GM12878 (cell line): ENCODE measurements at regions not wholly inside any gene's neighbourhood (a gene's known extent, or its start where the extent isn't known, plus 50 kb on each side); places are given as distances from the start of the nearest gene placed in this dataset.

Source experiments
- ATAC-seq: fragments of 200-7000 bp; cut with Tn5 transposase; 3 replicates; pipeline ENCODE4 v1.9.1; 2020; ENCODE audit warnings: mild to moderate bottlenecking, moderate library complexity
- BruUV-seq: library from RNA; stranded (reverse); fragments of 400-500 nt; replicated peaks from 2 replicates; lab custom pipeline; 2021; lab: Mats Ljungman, UMichigan
- CTCF ChIA-PET: fragments of 300-600 bp; sonication (Branson Sonifier 250); formaldehyde crosslinking; extraction: SDS; loops from one replicate; lab custom pipeline; 2021; ENCODE audit warnings: inconsistent platforms; lab: Yijun Ruan, JAX
- POLR2A ChIA-PET: fragments of 350-600 bp; formaldehyde crosslinking; extraction: SDS; loops from one replicate; lab custom pipeline; 2021; ENCODE audit warnings: inconsistent platforms; lab: Charles Lee
- RAD21 ChIA-PET: fragments of 300-600 bp; sonication (Branson Sonifier 250); formaldehyde crosslinking; loops from one replicate; lab custom pipeline; 2023; ENCODE audit warnings: antibody characterized with exemption; ENCODE audit not compliant: unreplicated experiment; lab: Charles Lee
- SMC1A ChIA-PET: fragments of 300-600 bp; sonication (Branson Sonifier 250); formaldehyde crosslinking; loops from one replicate; lab custom pipeline; 2023; ENCODE audit not compliant: unreplicated experiment, uncharacterized antibody; lab: Charles Lee
- DNase-seq: peaks from one replicate; pipeline ENCODE4 v3.0.0-alpha.2; 2011; ENCODE audit warnings: low read depth, low spot score
- FAIRE-seq: peaks from 3 replicates; lab custom pipeline; 2011; peaks lifted over from hg19 to GRCh38; lab: Jason Lieb, UNC
- H2AFZ ChIP-seq: 2 replicates; pipeline ENCODE4 v1.6.0; 2011; ENCODE audit warnings: low read depth, low read length, control low read depth; ENCODE audit not compliant: control insufficient read depth
- H3K27ac ChIP-seq: 2 replicates; pipeline ENCODE4 v1.5.1; 2011; ENCODE audit warnings: control low read depth; ENCODE audit not compliant: control insufficient read depth, insufficient read depth
- H3K27me3 ChIP-seq, 2 experiments: replicated peaks in 1 of 2; 2 replicates each; pipeline versions ENCODE4 v1.6.0 to v1.6.1; 2011; ENCODE audit warnings: low read length in 1 of 2; ENCODE audit not compliant: control insufficient read depth in 2 of 2, insufficient read depth in 2 of 2
- H3K36me3 ChIP-seq, 2 experiments: 2 replicates each; pipeline ENCODE4 v1.5.1; 2011; ENCODE audit warnings: low read length in 1 of 2; ENCODE audit not compliant: control insufficient read depth in 2 of 2, insufficient read depth in 2 of 2
- H3K4me1 ChIP-seq: 2 replicates; pipeline ENCODE4 v1.6.1; 2011; ENCODE audit warnings: mild to moderate bottlenecking, low read length, moderate library complexity, mixed read lengths; ENCODE audit not compliant: control insufficient read depth, insufficient read depth
- H3K4me2 ChIP-seq: 2 replicates; pipeline ENCODE4 v1.6.0; 2011; ENCODE audit warnings: control low read depth; ENCODE audit not compliant: control insufficient read depth, insufficient read depth
- H3K4me3 ChIP-seq: fragments of 200-600 bp; sonication (generic); 2 replicates; pipeline ENCODE4 v1.5.1; 2016
- H3K79me2 ChIP-seq: 2 replicates; pipeline ENCODE4 v1.6.0; 2011; ENCODE audit warnings: low read length; ENCODE audit not compliant: control insufficient read depth, insufficient read depth
- H3K9ac ChIP-seq: 2 replicates; pipeline ENCODE4 v1.8.0; 2011; ENCODE audit warnings: low read length, control low read depth, mixed read lengths; ENCODE audit not compliant: control insufficient read depth, insufficient read depth
- H3K9me3 ChIP-seq: replicated peaks from 3 replicates; pipeline ENCODE4 v1.5.1; 2011; ENCODE audit warnings: mild to moderate bottlenecking, low read length; ENCODE audit not compliant: control insufficient read depth, insufficient read depth
- H4K20me1 ChIP-seq: 2 replicates; pipeline ENCODE4 v1.6.0; 2011; ENCODE audit not compliant: control insufficient read depth, insufficient read depth
- BRCA1 ChIP-seq: IDR thresholded peaks from 2 replicates; pipeline ENCODE4 v1.6.1; 2011; ENCODE audit warnings: low read depth, low read length, improper control_type of control experiment
- CHD1 ChIP-seq: IDR thresholded peaks from 2 replicates; pipeline ENCODE4 v1.6.1; 2012; ENCODE audit warnings: low read depth, low read length, improper control_type of control experiment
- FOS ChIP-seq: IDR thresholded peaks from 3 replicates; pipeline ENCODE4 v1.6.1; 2011; ENCODE audit warnings: borderline replicate concordance; ENCODE audit not compliant: insufficient read length; ENCODE audit errors: extremely low read depth
- IRF5 ChIP-seq: fragments of 450-650 bp; IDR thresholded peaks from 2 replicates; pipeline ENCODE4 v1.6.1; 2017; ENCODE audit warnings: borderline replicate concordance
- LARP7 ChIP-seq: fragments of 450-650 bp; IDR thresholded peaks from 2 replicates; pipeline ENCODE4 v1.6.1; 2017; ENCODE audit warnings: mild to moderate bottlenecking
- MEF2A ChIP-seq: IDR thresholded peaks from 2 replicates; pipeline ENCODE4 v1.6.1; 2011; ENCODE audit warnings: low read depth, mild to moderate bottlenecking, low read length, moderate library complexity; ENCODE audit not compliant: insufficient read depth
- PBX3 ChIP-seq: IDR thresholded peaks from 2 replicates; pipeline ENCODE4 v1.6.1; 2011; ENCODE audit warnings: mild to moderate bottlenecking, low read depth, low read length, moderate library complexity; ENCODE audit not compliant: insufficient replicate concordance
- RCOR1 ChIP-seq: conservative IDR thresholded peaks from 2 replicates; pipeline ENCODE4 v1.6.1; 2012; ENCODE audit warnings: low read depth, low read length, improper control_type of control experiment
- RELB ChIP-seq: fragments of 450-650 bp; IDR thresholded peaks from 2 replicates; pipeline ENCODE4 v1.6.1; 2017; ENCODE audit warnings: low read depth, mild to moderate bottlenecking, moderate library complexity
- STAT3 ChIP-seq: IDR thresholded peaks from 2 replicates; pipeline ENCODE4 v1.6.1; 2011; ENCODE audit warnings: low read depth, low read length, improper control_type of control experiment
- SUPT20H ChIP-seq: IDR thresholded peaks from 2 replicates; pipeline ENCODE4 v1.6.1; 2011; ENCODE audit warnings: low read depth, mild to moderate bottlenecking, low read length, moderate library complexity, borderline replicate concordance; ENCODE audit not compliant: control insufficient read depth
- TCF12 ChIP-seq: IDR thresholded peaks from 2 replicates; pipeline ENCODE4 v1.6.1; 2011; ENCODE audit warnings: low read depth, mild to moderate bottlenecking, low read length
- ZNF217 ChIP-seq: fragments of 450-650 bp; IDR thresholded peaks from 2 replicates; pipeline ENCODE4 v1.6.1; 2017; ENCODE audit warnings: antibody characterized with exemption, mild to moderate bottlenecking
- ZNF274 ChIP-seq: IDR thresholded peaks from one replicate; pipeline ENCODE4 v1.8.0; 2011; ENCODE audit not compliant: insufficient read length, insufficient read depth
- ZNF384 ChIP-seq: IDR thresholded peaks from 2 replicates; pipeline ENCODE4 v1.6.1; 2012; ENCODE audit warnings: low read depth, mild to moderate bottlenecking, low read length, improper control_type of control experiment, borderline replicate concordance
- WGBS: methylation state at CpG from one replicate; pipeline ENCODE4 v1.1.6; 2016; ENCODE audit warnings: low lambda C conversion rate; ENCODE audit not compliant: insufficient replicate concordance, insufficient coverage; ENCODE audit errors: missing lambda C conversion rate; 5-methylcytosine and 5-hydroxymethylcytosine counted together
- in situ Hi-C: fragments of 300-500 bp; cut with MboI; formaldehyde crosslinking; loops from 9 replicates; pipeline ENCODE4 v1.14.3; 2018; ENCODE audit warnings: mixed read lengths
- intact Hi-C: fragments of 100-400 bp; cut with micrococcal nuclease; formaldehyde crosslinking; loops from one replicate; pipeline ENCODE4 v1.14.2; 2022; ENCODE audit not compliant: unreplicated experiment
- TF ChIP-seq, protein P1 (sequence below): fragments of 450-650 bp; IDR thresholded peaks from 2 replicates; pipeline ENCODE4 v1.6.1; 2016; ENCODE audit warnings: mild to moderate bottlenecking, moderate library complexity, borderline replicate concordance

- no peak for TF ChIP-seq SUPT20H
These were observed 97.1 kb upstream of the ETV3 start (continued) for GRCh38 chr1:157235307-157235706.

DNA sequence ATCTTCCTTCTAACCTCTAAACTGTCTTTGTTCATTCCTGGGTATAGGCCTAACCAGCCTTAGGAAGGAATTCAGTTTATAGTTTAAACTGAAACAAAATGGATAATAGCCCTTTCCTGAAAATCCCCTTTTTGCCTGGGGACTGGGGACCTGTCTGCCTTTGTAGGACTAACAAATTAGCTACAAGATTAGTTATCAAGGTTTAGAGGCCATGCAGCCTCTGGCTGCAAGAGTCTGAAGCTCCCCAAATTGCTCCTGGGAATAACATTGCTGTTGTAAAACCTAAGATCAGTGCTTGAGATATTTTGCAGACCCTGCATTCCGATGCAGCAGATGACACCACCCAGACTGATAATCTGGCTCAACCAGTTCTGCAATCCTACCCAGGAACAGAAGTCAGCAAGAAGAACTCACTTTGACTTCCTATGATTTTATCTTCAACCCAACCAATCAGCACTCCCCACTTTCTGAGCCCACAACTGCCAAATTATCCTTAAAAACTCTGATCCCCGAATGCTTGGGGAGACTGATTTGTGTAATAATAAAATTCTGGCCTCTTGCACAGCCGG lies 96.6 kb upstream of the ETV3 start:
- H3K4me3 ChIP-seq: no peak overlapping the region
- no peaks in the 10 kb centered on the region for H3K79me2 ChIP-seq
- no peak overlapping the region for H3K9ac ChIP-seq
- in situ Hi-C loops (no loop called here), intact Hi-C loops (no loop called here)
- H3K4me1 ChIP-seq: no peaks in the 10 kb centered on the region
- CTCF ChIA-PET: no interaction called here
- RAD21 ChIA-PET: no interaction called here
- H3K27me3 ChIP-seq: peaks cover 0 to 4% of the 10 kb centered on the region in 2 experiments; a peak in 1 of 4 replicates
- POLR2A ChIA-PET: no interaction called here
- H3K4me2 ChIP-seq: no peak overlapping the region
- H4K20me1 ChIP-seq: no peaks in the 10 kb centered on the region
- DNase-seq (no peak), ATAC-seq (no peak), FAIRE-seq (no peak)
- SMC1A ChIA-PET: no interaction called here
- no peak overlapping the region for H3K27ac ChIP-seq
- WGBS: 2% methylated on average over 3 of the region's 3 CpGs
- no peak overlapping the region for H2AFZ ChIP-seq
- no TSS peak for BruUV-seq
- no peaks in the 10 kb centered on the region; the same call in 2 of the 3 replicates for H3K9me3 ChIP-seq
- no peaks in the 10 kb centered on the region for H3K36me3 ChIP-seq
- TF ChIP-seq ZNF274 (no peak), MEF2A (no peak), ZNF384 (no peak), CHD1 (no peak), FOS (no peak), PBX3 (no peak), RCOR1 (no peak), LARP7 (no peak), IRF5 (no peak), ZNF217 (no peak), TCF12 (no peak), RELB (no peak), BRCA1 (no peak), STAT3 (no peak)
- TF ChIP-seq, protein P1, sequence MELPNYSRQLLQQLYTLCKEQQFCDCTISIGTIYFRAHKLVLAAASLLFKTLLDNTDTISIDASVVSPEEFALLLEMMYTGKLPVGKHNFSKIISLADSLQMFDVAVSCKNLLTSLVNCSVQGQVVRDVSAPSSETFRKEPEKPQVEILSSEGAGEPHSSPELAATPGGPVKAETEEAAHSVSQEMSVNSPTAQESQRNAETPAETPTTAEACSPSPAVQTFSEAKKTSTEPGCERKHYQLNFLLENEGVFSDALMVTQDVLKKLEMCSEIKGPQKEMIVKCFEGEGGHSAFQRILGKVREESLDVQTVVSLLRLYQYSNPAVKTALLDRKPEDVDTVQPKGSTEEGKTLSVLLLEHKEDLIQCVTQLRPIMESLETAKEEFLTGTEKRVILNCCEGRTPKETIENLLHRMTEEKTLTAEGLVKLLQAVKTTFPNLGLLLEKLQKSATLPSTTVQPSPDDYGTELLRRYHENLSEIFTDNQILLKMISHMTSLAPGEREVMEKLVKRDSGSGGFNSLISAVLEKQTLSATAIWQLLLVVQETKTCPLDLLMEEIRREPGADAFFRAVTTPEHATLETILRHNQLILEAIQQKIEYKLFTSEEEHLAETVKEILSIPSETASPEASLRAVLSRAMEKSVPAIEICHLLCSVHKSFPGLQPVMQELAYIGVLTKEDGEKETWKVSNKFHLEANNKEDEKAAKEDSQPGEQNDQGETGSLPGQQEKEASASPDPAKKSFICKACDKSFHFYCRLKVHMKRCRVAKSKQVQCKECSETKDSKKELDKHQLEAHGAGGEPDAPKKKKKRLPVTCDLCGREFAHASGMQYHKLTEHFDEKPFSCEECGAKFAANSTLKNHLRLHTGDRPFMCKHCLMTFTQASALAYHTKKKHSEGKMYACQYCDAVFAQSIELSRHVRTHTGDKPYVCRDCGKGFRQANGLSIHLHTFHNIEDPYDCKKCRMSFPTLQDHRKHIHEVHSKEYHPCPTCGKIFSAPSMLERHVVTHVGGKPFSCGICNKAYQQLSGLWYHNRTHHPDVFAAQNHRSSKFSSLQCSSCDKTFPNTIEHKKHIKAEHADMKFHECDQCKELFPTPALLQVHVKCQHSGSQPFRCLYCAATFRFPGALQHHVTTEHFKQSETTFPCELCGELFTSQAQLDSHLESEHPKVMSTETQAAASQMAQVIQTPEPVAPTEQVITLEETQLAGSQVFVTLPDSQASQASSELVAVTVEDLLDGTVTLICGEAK: no peak
